Left ventricle myocardium inferior (tissue), 1 donor: ENCODE measurements at regions not wholly inside any gene's neighbourhood (a gene's known extent, or its start where the extent isn't known, plus 50 kb on each side); places are given as distances from the start of the nearest gene placed in this dataset.
A peak's percentile ranks its signal among the peaks of the same experiment; 100 is the strongest.
"Not testable (repeated sequence)": the region's sequence is repeated elsewhere in the genome, so short reads cannot be mapped to it uniquely, and the experiment has no call there.

Source experiments
- DNase-seq: peaks from one replicate; pipeline ENCODE4 v3.0.0-alpha.2; 2020
- H3K27ac ChIP-seq: fragments of 200-600 bp; replicated peaks from 2 replicates; pipeline ENCODE4 v1.8.0; 2021
- H3K27me3 ChIP-seq: fragments of 200-600 bp; 2 replicates; pipeline ENCODE4 v1.8.0; 2021; ENCODE audit warnings: low read depth
- H3K36me3 ChIP-seq: fragments of 200-600 bp; 2 replicates; pipeline ENCODE4 v1.8.0; 2021
- H3K4me1 ChIP-seq: fragments of 200-600 bp; 2 replicates; pipeline ENCODE4 v1.8.0; 2021
- H3K4me3 ChIP-seq: fragments of 200-600 bp; 2 replicates; pipeline ENCODE4 v1.8.0; 2021; ENCODE audit warnings: mild to moderate bottlenecking, moderate library complexity
- H3K9me3 ChIP-seq: fragments of 200-600 bp; replicated peaks from 2 replicates; pipeline ENCODE4 v1.8.0; 2021
- intact Hi-C: fragments of 100-400 bp; cut with micrococcal nuclease; formaldehyde crosslinking; loops from one replicate; pipeline ENCODE4 v1.11.0; 2022
- TF ChIP-seq, protein P1 (sequence below): fragments of 200-600 bp; IDR thresholded peaks from 2 replicates; pipeline ENCODE4 v1.8.0; 2021; ENCODE audit warnings: antibody characterized with exemption, mild to moderate bottlenecking, borderline replicate concordance
- donor health status: DM: no; HTN: yes; CAD: no; lungs with severe emphysema.

DNA sequence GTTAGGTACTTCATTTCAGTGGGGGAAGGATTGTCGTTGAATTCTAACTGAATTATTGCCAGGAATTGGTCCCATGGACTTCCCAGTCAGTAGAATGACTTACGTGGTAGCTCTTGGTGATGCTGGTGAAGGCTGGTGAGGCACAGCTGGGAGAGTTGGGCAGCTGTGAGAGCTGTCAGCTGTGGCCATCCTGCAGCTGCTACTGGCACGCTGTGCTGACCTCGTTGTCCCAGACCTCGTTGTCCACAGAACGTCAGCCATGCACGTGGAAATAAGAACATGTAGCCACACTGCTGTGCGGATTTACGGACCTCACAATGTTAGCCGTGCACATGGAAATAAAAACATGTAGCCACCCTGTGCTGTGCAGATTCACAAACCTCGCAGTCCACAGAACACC lies 102.3 kb downstream of the NPIPB11 start:
- Histone ChIP-seq H3K27me3 (no peaks in the 10 kb centered on the region), H3K36me3 (peaks cover 11% of the 10 kb centered on the region), H3K27ac (no peak overlapping the region), H3K4me1 (peaks cover 16% of the 10 kb centered on the region), H3K4me3 (no peak overlapping the region), H3K9me3 (no peaks in the 10 kb centered on the region)
- DNase-seq: no peak
- intact Hi-C loops: no loop called here
- TF ChIP-seq, protein P1, sequence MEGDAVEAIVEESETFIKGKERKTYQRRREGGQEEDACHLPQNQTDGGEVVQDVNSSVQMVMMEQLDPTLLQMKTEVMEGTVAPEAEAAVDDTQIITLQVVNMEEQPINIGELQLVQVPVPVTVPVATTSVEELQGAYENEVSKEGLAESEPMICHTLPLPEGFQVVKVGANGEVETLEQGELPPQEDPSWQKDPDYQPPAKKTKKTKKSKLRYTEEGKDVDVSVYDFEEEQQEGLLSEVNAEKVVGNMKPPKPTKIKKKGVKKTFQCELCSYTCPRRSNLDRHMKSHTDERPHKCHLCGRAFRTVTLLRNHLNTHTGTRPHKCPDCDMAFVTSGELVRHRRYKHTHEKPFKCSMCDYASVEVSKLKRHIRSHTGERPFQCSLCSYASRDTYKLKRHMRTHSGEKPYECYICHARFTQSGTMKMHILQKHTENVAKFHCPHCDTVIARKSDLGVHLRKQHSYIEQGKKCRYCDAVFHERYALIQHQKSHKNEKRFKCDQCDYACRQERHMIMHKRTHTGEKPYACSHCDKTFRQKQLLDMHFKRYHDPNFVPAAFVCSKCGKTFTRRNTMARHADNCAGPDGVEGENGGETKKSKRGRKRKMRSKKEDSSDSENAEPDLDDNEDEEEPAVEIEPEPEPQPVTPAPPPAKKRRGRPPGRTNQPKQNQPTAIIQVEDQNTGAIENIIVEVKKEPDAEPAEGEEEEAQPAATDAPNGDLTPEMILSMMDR: no peak

DNA sequence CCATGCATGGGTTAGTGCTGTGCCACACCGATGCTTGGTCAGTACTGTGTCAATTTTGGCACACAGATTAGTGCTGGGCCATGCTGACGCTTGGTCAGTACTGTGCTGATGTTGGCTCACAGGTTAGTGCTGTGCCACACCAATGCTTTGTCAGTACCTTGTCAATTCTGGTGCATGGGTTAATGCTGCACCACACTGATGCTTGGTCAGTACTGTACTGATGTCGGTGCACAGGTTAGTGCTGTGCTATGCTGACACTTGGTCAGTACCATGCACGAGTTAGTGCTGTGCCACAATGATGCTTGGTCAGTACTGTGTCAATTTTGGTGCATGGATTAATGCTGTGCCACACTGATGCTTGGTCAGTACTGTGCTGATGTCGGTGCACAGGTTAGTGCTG lies 103.0 kb downstream of the NPIPB11 start:
- no peak overlapping the region for H3K27ac ChIP-seq
- no peaks in the 10 kb centered on the region for H3K27me3 ChIP-seq
- intact Hi-C loops: no loop called here
- peaks cover 11% of the 10 kb centered on the region for H3K36me3 ChIP-seq
- TF ChIP-seq, protein P1: no peak
- H3K9me3 ChIP-seq: no peaks in the 10 kb centered on the region
- H3K4me3 ChIP-seq: no peak overlapping the region
- no peak for DNase-seq
- peaks cover 14% of the 10 kb centered on the region for H3K4me1 ChIP-seq

DNA sequence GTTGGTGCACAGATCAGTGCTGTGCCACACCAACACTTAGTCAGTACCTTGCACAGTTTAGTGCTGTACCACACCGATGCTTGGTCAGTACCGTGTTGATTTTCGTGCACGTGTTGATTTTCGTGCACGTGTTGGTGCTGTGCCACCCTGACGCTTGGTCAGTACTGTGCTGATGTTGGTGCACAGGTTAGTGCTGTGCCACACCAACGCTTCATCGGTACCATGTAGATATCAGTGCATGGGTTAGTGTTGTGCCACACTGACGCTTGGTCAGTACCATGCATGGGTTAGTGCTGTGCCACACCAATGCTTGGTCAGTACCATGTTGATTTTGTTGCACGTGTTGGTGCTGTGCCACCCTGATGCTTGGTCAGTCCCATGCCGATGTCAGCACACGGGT lies 103.5 kb downstream of the NPIPB11 start:
- Histone ChIP-seq H3K9me3 (no peaks in the 10 kb centered on the region), H3K36me3 (peaks cover 11% of the 10 kb centered on the region), H3K27me3 (no peaks in the 10 kb centered on the region), H3K27ac (no peak overlapping the region), H3K4me3 (no peak overlapping the region), H3K4me1 (peaks cover 13% of the 10 kb centered on the region)
- no peak for DNase-seq
- intact Hi-C loops: no loop called here
- TF ChIP-seq, protein P1: no peak

DNA sequence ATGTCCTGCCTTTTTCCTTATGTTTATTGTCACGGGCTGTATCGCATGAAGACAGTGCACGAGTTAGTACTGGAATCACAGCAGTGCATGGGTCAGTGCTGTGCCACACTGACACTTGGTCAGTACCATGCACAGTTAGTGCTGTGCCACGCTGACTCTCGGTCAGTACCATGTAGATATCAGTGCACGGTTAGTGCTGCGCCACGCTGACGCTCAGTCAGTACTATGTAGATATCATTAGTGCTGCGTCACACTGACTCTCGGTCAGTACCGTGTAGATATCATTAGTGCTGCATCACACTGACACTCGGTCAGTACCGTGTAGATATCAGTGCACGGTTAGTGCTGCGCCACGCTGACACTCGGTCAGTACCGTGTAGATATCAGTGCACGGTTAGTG lies 104.1 kb downstream of the NPIPB11 start:
- H3K4me3 ChIP-seq, H3K27me3 ChIP-seq, H3K9me3 ChIP-seq, H3K27ac ChIP-seq, DNase-seq, H3K4me1 ChIP-seq, intact Hi-C loops: not testable (repeated sequence)
- peaks cover 11% of the 10 kb centered on the region for H3K36me3 ChIP-seq

DNA sequence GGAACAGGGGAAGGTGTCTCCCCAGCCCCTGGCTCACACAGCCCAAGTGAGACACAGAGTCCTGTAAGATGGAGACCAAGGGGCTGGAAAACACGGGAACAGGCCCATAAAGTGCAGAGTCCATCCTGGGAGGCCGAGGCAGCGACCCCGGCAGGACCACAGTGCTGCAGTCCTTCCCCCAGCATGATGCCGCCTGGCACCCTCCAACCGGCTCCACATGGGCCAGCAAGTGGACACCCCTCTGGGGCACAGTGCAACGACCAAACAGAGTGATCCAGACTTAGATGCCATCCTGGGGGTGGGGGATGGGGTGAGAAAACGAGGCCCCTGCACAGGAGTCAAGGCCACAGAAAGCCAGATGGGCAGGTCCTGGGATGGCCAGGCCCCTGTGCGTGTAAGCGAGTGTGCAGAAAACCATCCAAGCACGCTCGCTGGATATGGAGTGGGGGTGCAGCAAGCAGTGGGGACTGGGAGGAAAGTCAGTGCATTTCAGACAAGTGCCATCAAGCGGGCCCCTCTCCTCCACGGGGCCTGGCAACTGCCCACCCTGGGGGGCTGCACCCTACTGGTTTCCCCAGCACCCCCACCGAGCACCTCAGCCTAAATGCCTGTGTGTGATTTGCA lies 104.7 kb downstream of the NPIPB11 start:
- H3K4me3 ChIP-seq, intact Hi-C loops, H3K27me3 ChIP-seq, H3K27ac ChIP-seq, DNase-seq, H3K9me3 ChIP-seq: not testable (repeated sequence)
- Histone ChIP-seq H3K36me3 (peaks cover 11% of the 10 kb centered on the region), H3K4me1 (peaks cover 14% of the 10 kb centered on the region)

DNA sequence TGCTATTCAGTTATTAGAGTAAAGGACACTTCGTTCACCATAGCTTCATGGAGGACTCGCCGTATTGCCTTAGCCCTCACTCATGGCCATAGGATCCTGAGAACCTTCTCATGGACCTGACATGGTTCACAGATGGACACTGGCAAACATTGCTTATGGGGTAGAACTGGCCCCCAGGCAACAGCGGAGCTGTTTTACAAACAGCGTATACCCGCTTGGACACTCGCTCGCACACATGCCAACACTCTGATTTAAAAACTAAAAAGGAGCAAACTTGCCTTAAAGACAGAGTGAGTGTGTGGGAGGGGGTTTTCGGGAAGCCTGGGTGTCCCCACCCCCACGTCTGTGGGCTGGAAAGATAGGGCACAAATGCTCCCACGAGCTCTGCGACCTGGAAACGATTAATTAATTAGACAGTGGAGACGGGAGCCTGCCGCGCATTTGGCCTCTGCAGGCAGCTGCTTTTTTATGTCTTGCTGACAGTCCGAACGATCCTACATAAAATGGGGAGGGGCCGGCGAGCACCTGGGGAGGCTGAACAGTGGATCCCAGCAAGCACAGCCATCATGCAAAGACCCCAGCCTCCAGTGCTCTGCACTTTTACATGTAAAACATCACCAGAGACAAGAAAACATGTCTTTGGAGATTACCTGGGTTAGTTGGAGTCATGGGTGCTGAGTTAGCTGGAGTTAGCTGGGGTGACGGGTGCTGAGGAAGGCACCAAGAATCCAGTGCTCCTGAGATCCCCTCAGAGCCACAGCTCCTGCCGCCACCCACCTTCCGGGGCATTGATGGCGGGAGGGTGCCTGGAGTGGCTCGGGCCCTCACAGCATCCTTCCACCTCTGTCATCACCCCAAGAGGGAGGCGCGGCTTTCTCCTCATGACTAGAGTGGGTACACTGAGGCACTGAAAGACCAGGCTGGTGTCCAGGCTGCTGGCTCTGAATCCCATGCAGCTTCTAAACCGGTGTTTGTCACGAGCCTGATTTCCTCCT lies 105.7 kb downstream of the NPIPB11 start:
- Histone ChIP-seq H3K27ac (peak overlapping the region; percentile 73), H3K4me1 (peaks cover 23% of the 10 kb centered on the region), H3K36me3 (peaks cover 11% of the 10 kb centered on the region)
- intact Hi-C loops, DNase-seq, H3K27me3 ChIP-seq, H3K4me3 ChIP-seq, H3K9me3 ChIP-seq: not testable (repeated sequence)

DNA sequence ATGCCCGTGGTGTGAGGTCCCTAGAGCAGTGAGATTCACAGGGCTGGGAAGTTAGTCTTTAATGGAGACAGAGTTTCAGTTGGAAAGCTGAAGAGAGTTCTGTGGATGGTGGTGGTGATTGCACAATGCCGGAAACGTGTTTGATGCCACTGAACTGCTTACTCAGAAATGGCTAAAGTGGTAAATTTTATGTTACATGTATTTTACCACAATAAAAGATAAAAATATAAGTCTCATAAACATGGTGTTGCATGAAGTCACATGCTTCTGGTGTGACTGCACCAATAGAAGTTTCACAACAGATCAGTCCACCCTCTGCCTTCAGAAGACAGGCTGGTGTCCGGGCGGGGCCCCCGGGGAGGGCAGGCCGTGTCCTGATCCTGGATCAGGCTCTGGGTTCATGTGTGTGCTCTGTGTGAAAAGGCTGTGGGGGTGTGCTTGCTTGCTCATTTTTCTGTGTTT lies 106.5 kb downstream of the NPIPB11 start:
- H3K27me3 ChIP-seq, intact Hi-C loops, H3K9me3 ChIP-seq, H3K4me3 ChIP-seq, DNase-seq: not testable (repeated sequence)
- peaks cover 11% of the 10 kb centered on the region for H3K36me3 ChIP-seq
- peak overlapping the region; percentile 73 for H3K27ac ChIP-seq
- H3K4me1 ChIP-seq: peaks cover 29% of the 10 kb centered on the region

DNA sequence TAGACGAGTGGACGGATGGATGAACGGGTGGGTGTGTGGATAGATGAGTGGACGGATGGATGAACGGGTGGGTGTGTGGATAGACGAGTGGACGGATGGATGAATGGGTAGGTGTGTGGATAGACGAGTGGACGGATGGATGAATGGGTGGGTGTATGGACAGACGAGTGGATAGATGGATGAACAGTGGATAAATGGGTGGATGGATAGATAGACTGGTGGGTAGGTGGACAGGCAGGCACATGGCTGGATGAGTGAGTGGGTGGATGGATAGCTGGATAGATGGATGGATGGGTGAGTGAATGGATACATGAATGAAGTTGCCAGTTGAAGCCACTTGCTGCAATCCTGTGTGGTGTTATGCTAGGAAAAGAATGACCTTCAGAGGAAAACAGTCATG lies 107.5 kb downstream of the NPIPB11 start:
- DNase-seq, H3K27ac ChIP-seq, intact Hi-C loops, H3K27me3 ChIP-seq, H3K4me3 ChIP-seq, H3K9me3 ChIP-seq: not testable (repeated sequence)
- Histone ChIP-seq H3K4me1 (peaks cover 31% of the 10 kb centered on the region), H3K36me3 (peaks cover 11% of the 10 kb centered on the region)

DNA sequence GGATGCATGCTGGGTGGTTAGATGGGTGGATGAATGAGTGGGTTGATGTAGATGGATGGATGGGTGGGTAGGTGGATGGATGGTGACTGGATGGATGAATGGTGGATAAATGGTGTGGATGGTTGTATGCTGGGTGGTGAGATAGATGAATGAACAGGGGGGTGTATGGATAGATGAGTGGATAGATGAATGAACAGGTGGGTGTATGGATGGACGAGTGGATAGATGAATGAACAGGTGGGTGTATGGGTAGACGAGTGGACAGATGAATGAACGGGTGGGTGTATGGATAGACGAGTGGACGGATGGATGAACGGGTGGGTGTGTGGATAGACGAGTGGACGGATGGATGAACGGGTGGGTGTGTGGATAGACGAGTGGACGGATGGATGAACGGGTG lies 108.2 kb downstream of the NPIPB11 start:
- H3K27me3 ChIP-seq, intact Hi-C loops, H3K27ac ChIP-seq, H3K36me3 ChIP-seq, DNase-seq, H3K9me3 ChIP-seq, H3K4me3 ChIP-seq: not testable (repeated sequence)
- peaks cover 31% of the 10 kb centered on the region for H3K4me1 ChIP-seq

DNA sequence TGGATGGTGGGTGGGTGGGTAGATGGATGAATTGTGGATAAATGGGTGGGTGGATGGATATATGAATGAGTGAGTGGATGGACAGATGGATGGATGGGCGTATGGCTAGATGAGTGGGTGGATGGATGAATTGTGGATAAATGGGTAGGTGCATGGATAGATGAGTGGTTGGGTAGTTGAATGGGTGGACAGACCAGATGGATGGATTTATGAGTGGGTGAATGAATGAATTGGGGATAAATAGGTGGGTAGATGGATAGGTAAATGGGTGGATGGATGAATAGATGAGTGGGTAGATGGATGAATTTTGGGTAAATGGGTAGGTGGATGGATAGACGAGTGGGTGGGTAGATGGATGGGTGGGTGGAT lies 108.7 kb downstream of the NPIPB11 start:
- H3K36me3 ChIP-seq, DNase-seq, H3K9me3 ChIP-seq, intact Hi-C loops, H3K27me3 ChIP-seq, H3K27ac ChIP-seq, H3K4me3 ChIP-seq: not testable (repeated sequence)
- peaks cover 32% of the 10 kb centered on the region for H3K4me1 ChIP-seq
